Endothelial cell of umbilical vein (primary cell): ENCODE measurements at regions not wholly inside any gene's neighbourhood (a gene's known extent, or its start where the extent isn't known, plus 50 kb on each side); places are given as distances from the start of the nearest gene placed in this dataset.

ENCODE experiments used
- BruUV-seq: library from RNA; stranded (reverse); fragments of 400-500 nt; replicated peaks from 2 replicates; lab custom pipeline; 2021; lab: Mats Ljungman, UMichigan
- CTCF ChIA-PET: fragments of 300-600, 350-600 bp; sonication (Branson Sonifier 250); formaldehyde crosslinking; loops from one replicate; lab custom pipeline; 2021; ENCODE audit warnings: antibody characterized with exemption, inconsistent platforms; lab: Charles Lee
- POLR2A ChIA-PET: fragments of 300-600, 350-600 bp; sonication (Branson Sonifier 250); formaldehyde crosslinking; loops from one replicate; lab custom pipeline; 2021; ENCODE audit warnings: antibody characterized with exemption, inconsistent platforms; lab: Charles Lee
- DNase-seq: peaks from one replicate; pipeline ENCODE4 v3.0.0-alpha.2; 2011; ENCODE audit warnings: low read depth, low spot score
- FAIRE-seq: peaks from 2 replicates; lab custom pipeline; 2011; peaks lifted over from hg19 to GRCh38; lab: Jason Lieb, UNC
- H2AFZ ChIP-seq: 2 replicates; pipeline ENCODE4 v1.6.0; 2012; ENCODE audit warnings: low read depth, low read length, control low read depth, inconsistent platforms
- H3K27ac ChIP-seq: 2 replicates; pipeline ENCODE4 v1.5.1; 2011; ENCODE audit warnings: low read depth, mild to moderate bottlenecking, control low read depth, low read length, moderate library complexity; ENCODE audit not compliant: insufficient read depth
- H3K27me3 ChIP-seq, 2 experiments: 2 replicates each; pipeline versions ENCODE4 v1.6.0 to v1.6.1; 2011; ENCODE audit warnings: low read length in 2 of 2, mixed read lengths in 1 of 2; ENCODE audit not compliant: control insufficient read depth in 2 of 2, insufficient read depth in 2 of 2
- H3K36me3 ChIP-seq, 2 experiments: 2 replicates in 1 of 2; 3 replicates in 1 of 2; pipeline ENCODE4 v1.5.1; 2011; ENCODE audit warnings: low read length in 2 of 2, mild to moderate bottlenecking in 1 of 2, moderate library complexity in 1 of 2; ENCODE audit not compliant: control insufficient read depth in 2 of 2, insufficient read depth in 2 of 2; ENCODE audit errors: extremely low read depth in 1 of 2
- H3K4me1 ChIP-seq: 3 replicates; pipeline ENCODE4 v1.5.1; 2011; ENCODE audit warnings: mild to moderate bottlenecking, low read length; ENCODE audit not compliant: control insufficient read depth, insufficient read depth; ENCODE audit errors: extremely low read depth
- H3K4me2 ChIP-seq: 2 replicates; pipeline ENCODE4 v1.6.1; 2011; ENCODE audit warnings: low read length, control low read depth, mixed read lengths; ENCODE audit not compliant: insufficient read depth
- H3K4me3 ChIP-seq, 3 experiments: fragments of 200-600 bp in 1 of 3; sonication (generic), shearing (Covaris generic) in 1 of 3; replicated peaks in 1 of 3; 2 replicates each; pipeline ENCODE4 v1.5.1; 2011 to 2016; ENCODE audit warnings: control low read depth in 3 of 3, low read length in 3 of 3, mild to moderate bottlenecking in 2 of 3, inconsistent platforms in 1 of 3, low read depth in 1 of 3, moderate library complexity in 1 of 3; ENCODE audit not compliant: insufficient read depth in 1 of 3
- H3K79me2 ChIP-seq: 2 replicates; pipeline ENCODE4 v1.6.0; 2012; ENCODE audit warnings: low read length, inconsistent platforms; ENCODE audit not compliant: control insufficient read depth, insufficient read depth
- H3K9ac ChIP-seq: replicated peaks from 2 replicates; pipeline ENCODE3; 2011; ENCODE audit warnings: low read length, control low read depth; ENCODE audit not compliant: insufficient read depth; ENCODE audit errors: extremely low read depth
- H3K9me1 ChIP-seq: replicated peaks from 3 replicates; pipeline ENCODE4 v1.6.0; 2011; ENCODE audit warnings: mild to moderate bottlenecking, low read length; ENCODE audit not compliant: control insufficient read depth, insufficient read depth; ENCODE audit errors: extremely low read depth
- H3K9me3 ChIP-seq: replicated peaks from 2 replicates; pipeline ENCODE4 v1.5.1; 2012; ENCODE audit warnings: low read length, inconsistent platforms; ENCODE audit not compliant: control insufficient read depth, insufficient read depth
- H4K20me1 ChIP-seq: replicated peaks from 2 replicates; pipeline ENCODE3; 2011; ENCODE audit warnings: mild to moderate bottlenecking, low read length; ENCODE audit not compliant: control insufficient read depth, insufficient read depth; ENCODE audit errors: extremely low read depth
- EZH2 ChIP-seq: IDR thresholded peaks from 2 replicates; pipeline ENCODE4 v1.6.1; 2012; ENCODE audit warnings: borderline replicate concordance, low read depth, mild to moderate bottlenecking, moderate library complexity, low read length, inconsistent platforms; ENCODE audit not compliant: severe bottlenecking
- FOS ChIP-seq: IDR thresholded peaks from 2 replicates; pipeline ENCODE4 v1.6.1; 2011; ENCODE audit warnings: mild to moderate bottlenecking, low read length, moderate library complexity, borderline replicate concordance; ENCODE audit not compliant: insufficient read depth
- GATA2 ChIP-seq: IDR thresholded peaks from 2 replicates; pipeline ENCODE4 v1.7.0; 2011; ENCODE audit warnings: low read depth, mild to moderate bottlenecking, moderate library complexity, mixed read lengths, low read length; ENCODE audit not compliant: insufficient read length, insufficient read depth
- JUN ChIP-seq: IDR thresholded peaks from 2 replicates; pipeline ENCODE4 v1.6.1; 2011; ENCODE audit warnings: borderline replicate concordance, low read depth; ENCODE audit not compliant: insufficient read length, insufficient read depth
- MYC ChIP-seq: IDR thresholded peaks from one replicate; pipeline ENCODE4 v1.6.1; 2011; ENCODE audit warnings: mild to moderate bottlenecking, low read depth, low read length
- POLR2A ChIP-seq: IDR thresholded peaks from 2 replicates; pipeline ENCODE4 v1.6.1; 2012; ENCODE audit warnings: low read depth, mild to moderate bottlenecking, control low read depth, low read length
- POLR2AphosphoS5 ChIP-seq: IDR thresholded peaks from 2 replicates; pipeline ENCODE4 v1.6.1; 2012; ENCODE audit warnings: low read depth, mild to moderate bottlenecking, control low read depth, low read length, moderate library complexity; ENCODE audit not compliant: insufficient read depth
- dilution Hi-C: fragments of 300-500 bp; cut with MboI; formaldehyde crosslinking; loops from one replicate; pipeline ENCODE4 v1.15.0; 2019; ENCODE audit warnings: low sequenced_read_pairs; ENCODE audit not compliant: extremely low pct_ligation_motif_present
- intact Hi-C: fragments of 100-400 bp; cut with micrococcal nuclease; formaldehyde crosslinking; loops from one replicate; pipeline ENCODE4 v1.10.0; 2022
- TF ChIP-seq, protein P1 (sequence below): IDR thresholded peaks from 2 replicates; pipeline ENCODE4 v1.6.1; 2011; ENCODE audit not compliant: insufficient read depth, insufficient read length
- TF ChIP-seq, protein P2 (sequence below), 2 donors: IDR thresholded peaks; 1 replicate in 1 of 2; 2 replicates in 1 of 2; pipeline ENCODE4 v1.5.1; 2011; ENCODE audit warnings: low read length in 2 of 2, mild to moderate bottlenecking in 2 of 2, moderate library complexity in 2 of 2, control low read depth in 1 of 2, inconsistent platforms in 1 of 2, low read depth in 1 of 2; ENCODE audit not compliant: insufficient read depth in 1 of 2; ENCODE audit errors: extremely low read depth in 1 of 2

GRCh38 chr14:44782775-44783238 is 178.9 kb downstream of the KLHL28 start:
- Histone ChIP-seq H2AFZ (no peak overlapping the region), H3K36me3 (no peaks in the 10 kb centered on the region), H3K9me1 (no peaks in the 10 kb centered on the region), H3K27ac (no peak overlapping the region), H3K9ac (no peak overlapping the region), H3K4me3 (no peak overlapping the region), H3K4me1 (no peaks in the 10 kb centered on the region), H3K9me3 (no peaks in the 10 kb centered on the region), H3K79me2 (no peaks in the 10 kb centered on the region), H3K4me2 (no peak overlapping the region), H3K27me3 (no peaks in the 10 kb centered on the region), H4K20me1 (no peaks in the 10 kb centered on the region)
- no TSS peak for BruUV-seq
- no peak for DNase-seq
- intact Hi-C loops = no loop called here
- no peak for TF ChIP-seq MYC
- no peak for TF ChIP-seq EZH2
- TF ChIP-seq FOS = no peak
- TF ChIP-seq, protein P1, sequence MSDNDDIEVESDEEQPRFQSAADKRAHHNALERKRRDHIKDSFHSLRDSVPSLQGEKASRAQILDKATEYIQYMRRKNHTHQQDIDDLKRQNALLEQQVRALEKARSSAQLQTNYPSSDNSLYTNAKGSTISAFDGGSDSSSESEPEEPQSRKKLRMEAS = no peak
- POLR2A ChIA-PET = no interaction called here
- CTCF ChIA-PET = no interaction called here
- dilution Hi-C loops = no loop called here
- FAIRE-seq = no peak

- DNase-seq = no peak
- CTCF ChIA-PET = no interaction called here
- no peaks in the 10 kb centered on the region for H4K20me1 ChIP-seq
Observed at GRCh38 chr14:44780989-44781388, 180.8 kb downstream of the KLHL28 start.

More at GRCh38 chr14:44780989-44781388, 180.8 kb downstream of the KLHL28 start:
- no peak overlapping the region for H3K4me3 ChIP-seq
- intact Hi-C loops (no loop called here), dilution Hi-C loops (no loop called here)
- no peak overlapping the region for H2AFZ ChIP-seq
- no peaks in the 10 kb centered on the region for H3K27me3 ChIP-seq
- H3K9ac ChIP-seq = no peak overlapping the region
- no peaks in the 10 kb centered on the region for H3K36me3 ChIP-seq
- no peaks in the 10 kb centered on the region for H3K79me2 ChIP-seq
- no peaks in the 10 kb centered on the region for H3K4me1 ChIP-seq
- no peak for FAIRE-seq
- no peaks in the 10 kb centered on the region for H3K9me3 ChIP-seq
- H3K27ac ChIP-seq = no peak overlapping the region
- no TSS peak for BruUV-seq
- H3K9me1 ChIP-seq = no peaks in the 10 kb centered on the region
- H3K4me2 ChIP-seq = no peak overlapping the region
- TF ChIP-seq MYC (no peak), EZH2 (no peak), POLR2AphosphoS5 (no peak), JUN (no peak), FOS (no peak), POLR2A (no peak), GATA2 (no peak)
- TF ChIP-seq, protein P1 = no peak
- TF ChIP-seq, protein P2, sequence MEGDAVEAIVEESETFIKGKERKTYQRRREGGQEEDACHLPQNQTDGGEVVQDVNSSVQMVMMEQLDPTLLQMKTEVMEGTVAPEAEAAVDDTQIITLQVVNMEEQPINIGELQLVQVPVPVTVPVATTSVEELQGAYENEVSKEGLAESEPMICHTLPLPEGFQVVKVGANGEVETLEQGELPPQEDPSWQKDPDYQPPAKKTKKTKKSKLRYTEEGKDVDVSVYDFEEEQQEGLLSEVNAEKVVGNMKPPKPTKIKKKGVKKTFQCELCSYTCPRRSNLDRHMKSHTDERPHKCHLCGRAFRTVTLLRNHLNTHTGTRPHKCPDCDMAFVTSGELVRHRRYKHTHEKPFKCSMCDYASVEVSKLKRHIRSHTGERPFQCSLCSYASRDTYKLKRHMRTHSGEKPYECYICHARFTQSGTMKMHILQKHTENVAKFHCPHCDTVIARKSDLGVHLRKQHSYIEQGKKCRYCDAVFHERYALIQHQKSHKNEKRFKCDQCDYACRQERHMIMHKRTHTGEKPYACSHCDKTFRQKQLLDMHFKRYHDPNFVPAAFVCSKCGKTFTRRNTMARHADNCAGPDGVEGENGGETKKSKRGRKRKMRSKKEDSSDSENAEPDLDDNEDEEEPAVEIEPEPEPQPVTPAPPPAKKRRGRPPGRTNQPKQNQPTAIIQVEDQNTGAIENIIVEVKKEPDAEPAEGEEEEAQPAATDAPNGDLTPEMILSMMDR (IDR thresholded peaks at IDR 0.05; ENCODE audit: extremely low read depth in 1 of 2, insufficient read depth in 1 of 2, low read depth in 1 of 2, low read length in 2 of 2) = no peak
- POLR2A ChIA-PET = no interaction called here
